MM.1S (cell line): ENCODE measurements at regions not wholly inside any gene's neighbourhood (a gene's known extent, or its start where the extent isn't known, plus 50 kb on each side); places are given as distances from the start of the nearest gene placed in this dataset.

Experiments
- DNase-seq: peaks from one replicate; pipeline ENCODE4 v3.0.0-alpha.2; 2015
- H2AFZ ChIP-seq: fragments of 300-600 bp; sonication (generic); 2 replicates; pipeline ENCODE4 v1.6.0; 2016; ENCODE audit warnings: antibody characterized with exemption, low read length
- H3F3A ChIP-seq: fragments of 300-600 bp; sonication (generic); 2 replicates; pipeline ENCODE4 v1.6.1; 2016; ENCODE audit warnings: mild to moderate bottlenecking, antibody characterized with exemption, low read length, moderate library complexity, mixed read lengths; ENCODE audit not compliant: insufficient read depth
- H3K27ac ChIP-seq: fragments of 300-600 bp; sonication (generic); 2 replicates; pipeline ENCODE4 v1.5.1; 2016; ENCODE audit warnings: mild to moderate bottlenecking, low read length
- H3K27me3 ChIP-seq: fragments of 300-600 bp; sonication (generic); replicated peaks from 2 replicates; pipeline ENCODE4 v1.6.0; 2016; ENCODE audit warnings: low read length; ENCODE audit not compliant: insufficient read depth
- H3K36me3 ChIP-seq: fragments of 300-600 bp; sonication (generic); replicated peaks from 2 replicates; pipeline ENCODE4 v1.6.1; 2016; ENCODE audit warnings: mild to moderate bottlenecking, low read length, mixed read lengths; ENCODE audit not compliant: insufficient read depth
- H3K4me1 ChIP-seq: fragments of 300-600 bp; sonication (generic); 2 replicates; pipeline ENCODE4 v1.6.1; 2016; ENCODE audit warnings: low read length, mixed read lengths
- H3K4me2 ChIP-seq: fragments of 300-600 bp; sonication (generic); 2 replicates; pipeline ENCODE4 v1.6.0; 2016; ENCODE audit warnings: low read depth, low read length
- H3K4me3 ChIP-seq: fragments of 300-600 bp; sonication (generic); 2 replicates; pipeline ENCODE4 v1.5.1; 2016; ENCODE audit warnings: low read length, mixed read lengths
- H3K79me2 ChIP-seq: fragments of 300-600 bp; sonication (generic); 2 replicates; pipeline ENCODE4 v1.6.1; 2016; ENCODE audit warnings: mixed run types, low read length, mixed read lengths
- H3K9ac ChIP-seq: fragments of 300-600 bp; sonication (generic); 2 replicates; pipeline ENCODE4 v1.6.1; 2016; ENCODE audit warnings: low read length, mixed read lengths
- H3K9me2 ChIP-seq: fragments of 300-600 bp; sonication (generic); replicated peaks from 2 replicates; pipeline ENCODE4 v1.6.1; 2016; ENCODE audit warnings: mild to moderate bottlenecking, low read length, mixed read lengths; ENCODE audit not compliant: insufficient read depth
- H3K9me3 ChIP-seq: fragments of 300-600 bp; sonication (generic); replicated peaks from 2 replicates; pipeline ENCODE4 v1.6.1; 2016; ENCODE audit warnings: mild to moderate bottlenecking, low read length, mixed read lengths; ENCODE audit not compliant: insufficient read depth
- H4K20me1 ChIP-seq: fragments of 300-600 bp; sonication (generic); 2 replicates; pipeline ENCODE4 v1.6.1; 2016; ENCODE audit warnings: mild to moderate bottlenecking, low read length, moderate library complexity, mixed read lengths; ENCODE audit not compliant: insufficient read depth
- EZH2 ChIP-seq: fragments of 300-600 bp; sonication (generic); optimal IDR thresholded peaks from 2 replicates; pipeline ENCODE3; 2017; ENCODE audit warnings: low read depth, mild to moderate bottlenecking, antibody characterized with exemption, low read length, mixed read lengths
- EZH2phosphoT487 ChIP-seq: fragments of 300-600 bp; sonication (generic); IDR thresholded peaks from 2 replicates; pipeline ENCODE4 v1.6.1; 2018; ENCODE audit warnings: antibody characterized with exemption, low read length
- TF ChIP-seq, protein P1 (sequence below): fragments of 300-600 bp; sonication (generic); IDR thresholded peaks from 2 replicates; pipeline ENCODE4 v1.5.1; 2016; ENCODE audit warnings: antibody characterized with exemption, low read length, mixed read lengths

DNA sequence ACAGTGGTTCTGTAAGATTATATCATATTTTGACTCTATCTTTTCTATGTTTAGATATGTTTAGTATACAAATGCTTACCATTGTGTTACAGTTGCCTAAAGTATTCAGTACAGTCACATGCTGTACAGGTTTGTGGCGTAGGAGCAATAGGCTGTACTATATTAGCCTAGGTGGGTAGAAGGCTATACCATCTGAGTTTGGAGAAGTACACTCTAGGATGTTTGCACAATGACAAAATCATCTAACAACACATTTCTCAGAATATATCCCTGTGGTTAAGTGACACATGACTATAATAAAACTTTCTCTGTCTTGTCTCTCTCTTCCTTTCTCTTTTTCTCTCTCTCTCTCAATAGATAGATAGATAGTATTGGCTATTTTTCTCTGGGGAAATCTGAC, 1053.1 kb downstream of the STIM2 start:
- Histone ChIP-seq H3K27ac (no peak overlapping the region), H3K9me2 (no peaks in the 10 kb centered on the region), H3K4me1 (no peaks in the 10 kb centered on the region), H3K36me3 (no peaks in the 10 kb centered on the region), H3K9ac (no peak overlapping the region), H3K27me3 (no peaks in the 10 kb centered on the region), H3K9me3 (no peaks in the 10 kb centered on the region), H3K4me3 (no peak overlapping the region), H3K79me2 (no peaks in the 10 kb centered on the region), H4K20me1 (no peaks in the 10 kb centered on the region), H3F3A (no peaks in the 10 kb centered on the region), H2AFZ (no peak overlapping the region), H3K4me2 (no peak overlapping the region)
- TF ChIP-seq EZH2 (no peak), EZH2phosphoT487 (no peak)
- TF ChIP-seq, protein P1, sequence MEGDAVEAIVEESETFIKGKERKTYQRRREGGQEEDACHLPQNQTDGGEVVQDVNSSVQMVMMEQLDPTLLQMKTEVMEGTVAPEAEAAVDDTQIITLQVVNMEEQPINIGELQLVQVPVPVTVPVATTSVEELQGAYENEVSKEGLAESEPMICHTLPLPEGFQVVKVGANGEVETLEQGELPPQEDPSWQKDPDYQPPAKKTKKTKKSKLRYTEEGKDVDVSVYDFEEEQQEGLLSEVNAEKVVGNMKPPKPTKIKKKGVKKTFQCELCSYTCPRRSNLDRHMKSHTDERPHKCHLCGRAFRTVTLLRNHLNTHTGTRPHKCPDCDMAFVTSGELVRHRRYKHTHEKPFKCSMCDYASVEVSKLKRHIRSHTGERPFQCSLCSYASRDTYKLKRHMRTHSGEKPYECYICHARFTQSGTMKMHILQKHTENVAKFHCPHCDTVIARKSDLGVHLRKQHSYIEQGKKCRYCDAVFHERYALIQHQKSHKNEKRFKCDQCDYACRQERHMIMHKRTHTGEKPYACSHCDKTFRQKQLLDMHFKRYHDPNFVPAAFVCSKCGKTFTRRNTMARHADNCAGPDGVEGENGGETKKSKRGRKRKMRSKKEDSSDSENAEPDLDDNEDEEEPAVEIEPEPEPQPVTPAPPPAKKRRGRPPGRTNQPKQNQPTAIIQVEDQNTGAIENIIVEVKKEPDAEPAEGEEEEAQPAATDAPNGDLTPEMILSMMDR: no peak
- DNase-seq: no peak

DNA sequence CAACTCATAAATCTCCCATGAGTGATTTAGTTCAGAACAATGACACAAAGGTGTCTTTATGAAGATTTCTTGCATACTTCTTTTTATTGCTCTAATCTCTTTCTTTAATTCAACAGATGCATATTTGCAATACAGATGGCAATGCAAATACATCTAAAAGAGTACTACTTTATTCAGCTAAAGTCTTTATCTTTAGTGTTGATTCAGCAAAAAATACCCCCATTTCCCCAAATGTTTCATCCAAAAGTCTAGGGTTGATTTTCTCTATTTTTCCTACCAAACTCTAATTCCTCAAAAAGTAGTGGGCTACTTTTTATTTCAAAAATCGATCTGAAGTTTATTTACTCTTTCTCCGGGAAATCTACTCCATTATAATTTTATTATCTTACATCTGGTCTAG, 1055.2 kb downstream of the STIM2 start:
- H3K9me3 ChIP-seq: no peaks in the 10 kb centered on the region
- H3K79me2 ChIP-seq: no peaks in the 10 kb centered on the region
- H3K9me2 ChIP-seq: no peaks in the 10 kb centered on the region
- no peak overlapping the region for H2AFZ ChIP-seq
- no peak for DNase-seq
- H3K9ac ChIP-seq: no peak overlapping the region
- TF ChIP-seq, protein P1: no peak
- TF ChIP-seq EZH2phosphoT487 (no peak), EZH2 (no peak)
- no peaks in the 10 kb centered on the region for H4K20me1 ChIP-seq
- H3K4me2 ChIP-seq: no peak overlapping the region
- no peaks in the 10 kb centered on the region for H3K4me1 ChIP-seq
- H3K27me3 ChIP-seq: no peaks in the 10 kb centered on the region
- no peak overlapping the region for H3K27ac ChIP-seq
- H3K4me3 ChIP-seq: no peak overlapping the region
- no peaks in the 10 kb centered on the region for H3F3A ChIP-seq
- H3K36me3 ChIP-seq: no peaks in the 10 kb centered on the region

DNA sequence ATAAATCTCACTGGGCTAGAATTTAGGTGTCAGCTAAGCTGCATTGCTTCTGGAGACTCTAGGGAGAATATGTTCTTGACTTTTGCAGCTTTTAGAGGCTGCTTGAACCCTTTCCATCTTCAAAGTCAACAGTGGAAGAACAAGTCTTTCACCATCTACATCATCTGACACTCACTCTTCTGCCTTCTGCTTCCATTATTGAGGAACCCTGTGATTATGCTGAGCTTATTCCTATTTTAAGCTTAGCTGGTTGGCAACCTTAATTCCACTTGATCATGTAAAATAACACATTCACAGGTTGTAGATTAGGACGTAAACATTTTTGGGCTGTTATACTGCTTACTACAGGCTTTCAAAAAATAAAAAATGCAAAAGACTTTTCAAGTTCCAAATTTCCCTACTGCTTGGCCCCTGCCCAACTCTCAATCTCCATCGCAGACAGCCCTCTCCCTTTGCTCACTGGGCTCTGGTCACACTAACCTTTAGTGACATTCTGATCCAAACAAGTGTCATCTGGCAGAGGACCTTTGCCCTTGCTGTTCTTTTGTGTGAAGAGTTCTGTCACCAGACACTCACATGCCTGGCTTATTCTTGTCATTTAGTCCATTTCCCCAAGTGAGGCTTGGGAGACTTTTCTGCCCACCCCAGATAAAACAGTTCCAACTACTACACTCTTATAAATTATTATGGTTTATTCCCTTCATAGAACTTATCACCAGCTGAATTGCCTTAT, 1056.0 kb downstream of the STIM2 start:
- Histone ChIP-seq H3K9me3 (no peaks in the 10 kb centered on the region), H3K27me3 (no peaks in the 10 kb centered on the region), H4K20me1 (no peaks in the 10 kb centered on the region), H3K36me3 (no peaks in the 10 kb centered on the region), H3K4me3 (no peak overlapping the region), H3K9ac (no peak overlapping the region), H3K4me1 (no peaks in the 10 kb centered on the region), H3K79me2 (no peaks in the 10 kb centered on the region), H3F3A (no peaks in the 10 kb centered on the region), H3K4me2 (no peak overlapping the region), H3K27ac (no peak overlapping the region), H2AFZ (no peak overlapping the region), H3K9me2 (no peaks in the 10 kb centered on the region)
- no peak for TF ChIP-seq EZH2
- no peak for TF ChIP-seq EZH2phosphoT487
- TF ChIP-seq, protein P1: no peak
- no peak for DNase-seq
